B cell (primary cell): ENCODE measurements at regions not wholly inside any gene's neighbourhood (a gene's known extent, or its start where the extent isn't known, plus 50 kb on each side); places are given as distances from the start of the nearest gene placed in this dataset.

Experiments used
- ATAC-seq: fragments of 200-7000 bp; cut with Tn5 transposase; one replicate; pipeline ENCODE4 v1.10.0; 2021; ENCODE audit warnings: low read depth, mild to moderate bottlenecking, moderate number of reproducible peaks, moderate library complexity
- CTCF ChIA-PET: fragments of 350-600 bp; sonication (Branson Sonifier 250); formaldehyde crosslinking; loops from one replicate; lab custom pipeline; 2021; ENCODE audit warnings: antibody characterized with exemption, inconsistent platforms; lab: Charles Lee
- POLR2A ChIA-PET: fragments of 350-600 bp; sonication (Branson Sonifier 250); formaldehyde crosslinking; loops from one replicate; lab custom pipeline; 2021; ENCODE audit warnings: antibody characterized with exemption; lab: Charles Lee
- DNase-seq: peaks from one replicate; pipeline ENCODE4 v3.0.0; 2013
- H2AFZ ChIP-seq: 2 replicates; pipeline ENCODE4 v1.6.1; 2012; ENCODE audit warnings: mild to moderate bottlenecking, low read depth, low read length; ENCODE audit not compliant: insufficient read depth, poor library complexity, severe bottlenecking
- H3K27ac ChIP-seq, 2 donors: 1 replicate in 1 of 2; 2 replicates in 1 of 2; pipeline ENCODE4 v1.5.1; 2012 to 2013; ENCODE audit warnings: low read length in 2 of 2, mild to moderate bottlenecking in 2 of 2, moderate library complexity in 1 of 2
- H3K27me3 ChIP-seq, 4 experiments: fragments of 200-600 bp in 1 of 4; sonication (generic) in 1 of 4; replicated peaks in 1 of 4; 1 replicate in 2 of 4; 2 replicates in 2 of 4; pipeline versions ENCODE4 v1.6.1 to v1.7.0; 2013 to 2016; ENCODE audit warnings: low read length in 3 of 4, mild to moderate bottlenecking in 2 of 4, mixed read lengths in 1 of 4, moderate library complexity in 1 of 4; ENCODE audit not compliant: insufficient read depth in 4 of 4, control insufficient read depth in 3 of 4; ENCODE audit errors: control extremely low read depth in 1 of 4
- H3K36me3 ChIP-seq, 2 experiments: replicated peaks in 1 of 2; 1 replicate in 1 of 2; 2 replicates in 1 of 2; pipeline versions ENCODE4 v1.6.1 to v1.7.1; 2013; ENCODE audit warnings: low read length in 1 of 2; ENCODE audit not compliant: insufficient read depth in 2 of 2, control insufficient read depth in 1 of 2; ENCODE audit errors: control extremely low read depth in 1 of 2, extremely low read depth in 1 of 2
- H3K4me1 ChIP-seq, 2 donors: fragments of 200-600 bp in 1 of 2; sonication (generic) in 1 of 2; 1 replicate in 1 of 2; 2 replicates in 1 of 2; pipeline versions ENCODE4 v1.5.1 to v1.6.1; 2013 to 2017; ENCODE audit warnings: low read length in 2 of 2; ENCODE audit not compliant: control insufficient read depth in 2 of 2, insufficient read depth in 2 of 2
- H3K4me2 ChIP-seq: replicated peaks from 2 replicates; pipeline ENCODE3; 2012; ENCODE audit warnings: mild to moderate bottlenecking, low read depth, low read length; ENCODE audit not compliant: poor library complexity, severe bottlenecking
- H3K4me3 ChIP-seq, 5 experiments: fragments of 200-600 bp in 1 of 5; sonication (generic) in 1 of 5; 1 replicate in 3 of 5; 2 replicates in 2 of 5; pipeline versions ENCODE4 v1.5.1 to v1.7.0; 2011 to 2016; ENCODE audit warnings: low read length in 4 of 5, mild to moderate bottlenecking in 4 of 5, low read depth in 2 of 5, control low read depth in 1 of 5, moderate library complexity in 1 of 5; ENCODE audit not compliant: insufficient read depth in 1 of 5; ENCODE audit errors: control extremely low read depth in 1 of 5, extremely low read depth in 1 of 5
- H3K79me2 ChIP-seq: fragments of 200-600 bp; sonication (generic); one replicate; pipeline ENCODE4 v1.6.0; 2016; ENCODE audit warnings: low read length; ENCODE audit not compliant: control insufficient read depth, insufficient read depth
- H3K9ac ChIP-seq: fragments of 200-600 bp; sonication (generic); 2 replicates; pipeline ENCODE4 v1.6.1; 2017; ENCODE audit warnings: mild to moderate bottlenecking, low read length, moderate library complexity
- H3K9me3 ChIP-seq, 3 donors: one replicate each; pipeline versions ENCODE4 v1.6.1 to v1.7.1; 2013; ENCODE audit warnings: low read length in 2 of 3; ENCODE audit not compliant: control insufficient read depth in 2 of 3, insufficient read depth in 1 of 3; ENCODE audit errors: control extremely low read depth in 1 of 3
- H4K20me1 ChIP-seq: 2 replicates; pipeline ENCODE4 v1.6.0; 2012; ENCODE audit warnings: mild to moderate bottlenecking, low read length; ENCODE audit not compliant: insufficient read depth, control insufficient read depth, poor library complexity, severe bottlenecking
- H3K27ac Mint-ChIP-seq: one replicate; pipeline ENCODE4 v1.8.0; 2021; ENCODE audit warnings: mixed read lengths
- H3K27me3 Mint-ChIP-seq: one replicate; pipeline ENCODE4 v1.8.0; 2021; ENCODE audit warnings: mixed read lengths
- H3K4me1 Mint-ChIP-seq: one replicate; pipeline ENCODE4 v1.8.0; 2021; ENCODE audit warnings: mixed read lengths
- H3K4me3 Mint-ChIP-seq: one replicate; pipeline ENCODE4 v1.8.0; 2021; ENCODE audit warnings: mixed read lengths
- H3K9me3 Mint-ChIP-seq: one replicate; pipeline ENCODE4 v1.8.0; 2022; ENCODE audit warnings: mixed read lengths; ENCODE audit not compliant: insufficient read depth
- CTCF ChIP-seq: fragments of 200-600 bp; IDR thresholded peaks from one replicate; pipeline ENCODE4 v1.8.0; 2022; ENCODE audit warnings: antibody characterized with exemption, mild to moderate bottlenecking
- EZH2 ChIP-seq: IDR thresholded peaks from 2 replicates; pipeline ENCODE4 v1.6.1; 2012; ENCODE audit warnings: borderline replicate concordance, low read depth, mild to moderate bottlenecking, moderate library complexity, low read length; ENCODE audit not compliant: insufficient read depth, poor library complexity, severe bottlenecking
- WGBS: methylation state at CpG from one replicate; pipeline ENCODE4 v1.1.5; 2013; ENCODE audit warnings: missing lambda C conversion rate; ENCODE audit not compliant: insufficient coverage; 5-methylcytosine and 5-hydroxymethylcytosine counted together
- intact Hi-C: fragments of 100-400 bp; cut with micrococcal nuclease; formaldehyde crosslinking; loops from one replicate; pipeline ENCODE4 v1.10.0; 2022

- H3K27ac Mint-ChIP-seq, result no peak overlapping the region
- no peaks in the 10 kb centered on the region for H3K4me1 ChIP-seq
- H3K79me2 ChIP-seq, result no peaks in the 10 kb centered on the region
- H3K27me3 Mint-ChIP-seq, result no peaks in the 10 kb centered on the region
- no peaks in the 10 kb centered on the region for H4K20me1 ChIP-seq
- H3K4me2 ChIP-seq, result no peak overlapping the region
- ChIA-PET CTCF (no interaction called here), POLR2A (no interaction called here)
- no peak overlapping the region for H3K4me3 Mint-ChIP-seq
- no peak for TF ChIP-seq EZH2
- no peak overlapping the region for H3K9ac ChIP-seq
- no peak overlapping the region for H3K4me3 ChIP-seq
- no CpG with 5 or more reads among the region's 3 CpGs for WGBS
- no peaks in the 10 kb centered on the region for H3K4me1 Mint-ChIP-seq
- no peak overlapping the region for H3K27ac ChIP-seq
- ATAC-seq, result no peak
- no peak for DNase-seq
- H2AFZ ChIP-seq, result no peak overlapping the region
- H3K9me3 Mint-ChIP-seq, result no peaks in the 10 kb centered on the region
- H3K36me3 ChIP-seq, result no peaks in the 10 kb centered on the region
- no peaks in the 10 kb centered on the region for H3K9me3 ChIP-seq
- no peaks in the 10 kb centered on the region for H3K27me3 ChIP-seq
- intact Hi-C loops, result no loop called here
These were observed 333.7 kb upstream of the EDIL3 start for GRCh38 chr5:84718377-84718776.

GRCh38 chr5:84715686-84716085 lies 331.0 kb upstream of the EDIL3 start:
- WGBS, result no CpG with 5 or more reads among the region's 3 CpGs
- no peak for ATAC-seq
- Mint-ChIP-seq H3K4me3 (no peak overlapping the region), H3K9me3 (no peaks in the 10 kb centered on the region), H3K4me1 (no peaks in the 10 kb centered on the region), H3K27ac (no peak overlapping the region), H3K27me3 (no peaks in the 10 kb centered on the region)
- H3K9ac ChIP-seq, result no peak overlapping the region
- no peak overlapping the region for H2AFZ ChIP-seq
- ChIA-PET CTCF (no interaction called here), POLR2A (no interaction called here)
- H4K20me1 ChIP-seq, result no peaks in the 10 kb centered on the region
- H3K4me1 ChIP-seq, result no peaks in the 10 kb centered on the region
- no peaks in the 10 kb centered on the region for H3K36me3 ChIP-seq
- no peaks in the 10 kb centered on the region for H3K9me3 ChIP-seq
- no peak for DNase-seq
- H3K4me2 ChIP-seq, result no peak overlapping the region
- TF ChIP-seq CTCF, result no peak
- intact Hi-C loops, result no loop called here
- H3K27ac ChIP-seq, result no peak overlapping the region
- H3K27me3 ChIP-seq, result no peaks in the 10 kb centered on the region
- no peak overlapping the region for H3K4me3 ChIP-seq
- H3K79me2 ChIP-seq, result no peaks in the 10 kb centered on the region
